Fibroblast of lung (primary cell): ENCODE measurements at regions not wholly inside any gene's neighbourhood (a gene's known extent, or its start where the extent isn't known, plus 50 kb on each side); places are given as distances from the start of the nearest gene placed in this dataset.

Source experiments
- DNase-seq, 2 donors: peaks; one replicate each; pipeline versions ENCODE4 v3.0.0 to v3.0.0-alpha.2; 2010; ENCODE audit warnings: low read depth in 2 of 2
- H2AFZ ChIP-seq: 2 replicates; pipeline ENCODE4 v1.5.1; 2012; ENCODE audit warnings: low read length, control low read depth, inconsistent platforms
- H3K27ac ChIP-seq: 2 replicates; pipeline ENCODE4 v1.5.1; 2011; ENCODE audit warnings: low read length, control low read depth; ENCODE audit not compliant: insufficient read depth
- H3K27me3 ChIP-seq: 2 replicates; pipeline ENCODE4 v1.5.1; 2011; ENCODE audit warnings: mild to moderate bottlenecking, low read length; ENCODE audit not compliant: control insufficient read depth, insufficient read depth
- H3K36me3 ChIP-seq: 2 replicates; pipeline ENCODE4 v1.5.1; 2011; ENCODE audit warnings: low read length; ENCODE audit not compliant: control insufficient read depth, insufficient read depth
- H3K4me1 ChIP-seq: 2 replicates; pipeline ENCODE4 v1.5.1; 2011; ENCODE audit warnings: low read length; ENCODE audit not compliant: control insufficient read depth, insufficient read depth; ENCODE audit errors: extremely low read depth
- H3K4me2 ChIP-seq: 2 replicates; pipeline ENCODE4 v1.5.1; 2011; ENCODE audit warnings: low read length, control low read depth; ENCODE audit not compliant: insufficient read depth; ENCODE audit errors: extremely low read depth
- H3K4me3 ChIP-seq, 4 experiments: fragments of 200-600 bp in 1 of 4; sonication (generic) in 1 of 4; replicated peaks in 1 of 4; 2 replicates each; pipeline ENCODE4 v1.5.1; 2011 to 2016; ENCODE audit warnings: low read length in 4 of 4, low read depth in 3 of 4, mild to moderate bottlenecking in 3 of 4, control low read depth in 2 of 4, inconsistent platforms in 1 of 4, mixed read lengths in 1 of 4; ENCODE audit not compliant: insufficient read depth in 1 of 4; ENCODE audit errors: control extremely low read depth in 1 of 4
- H3K79me2 ChIP-seq: 2 replicates; pipeline ENCODE4 v1.5.1; 2012; ENCODE audit warnings: mild to moderate bottlenecking, low read length, inconsistent platforms; ENCODE audit not compliant: control insufficient read depth, insufficient read depth
- H3K9ac ChIP-seq: 2 replicates; pipeline ENCODE4 v1.5.1; 2011; ENCODE audit warnings: mild to moderate bottlenecking, low read length, control low read depth; ENCODE audit not compliant: insufficient read depth
- H3K9me3 ChIP-seq: 2 replicates; pipeline ENCODE4 v1.5.1; 2012; ENCODE audit warnings: low read depth, low read length; ENCODE audit not compliant: control insufficient read depth, insufficient read depth
- H4K20me1 ChIP-seq: 2 replicates; pipeline ENCODE4 v1.5.1; 2011; ENCODE audit warnings: low read length; ENCODE audit not compliant: control insufficient read depth, insufficient read depth; ENCODE audit errors: extremely low read depth
- EZH2 ChIP-seq: IDR thresholded peaks from 2 replicates; pipeline ENCODE4 v1.5.1; 2012; ENCODE audit warnings: low read length, control low read depth, mild to moderate bottlenecking; ENCODE audit errors: missing control alignments
- TF ChIP-seq, protein P1 (sequence below), 2 donors: IDR thresholded peaks in 1 of 2; conservative IDR thresholded peaks in 1 of 2; 1 replicate in 1 of 2; 2 replicates in 1 of 2; pipeline ENCODE4 v1.5.1; 2011 to 2012; ENCODE audit warnings: low read length in 2 of 2, control low read depth in 1 of 2, inconsistent platforms in 1 of 2, low read depth in 1 of 2, mild to moderate bottlenecking in 1 of 2

DNA sequence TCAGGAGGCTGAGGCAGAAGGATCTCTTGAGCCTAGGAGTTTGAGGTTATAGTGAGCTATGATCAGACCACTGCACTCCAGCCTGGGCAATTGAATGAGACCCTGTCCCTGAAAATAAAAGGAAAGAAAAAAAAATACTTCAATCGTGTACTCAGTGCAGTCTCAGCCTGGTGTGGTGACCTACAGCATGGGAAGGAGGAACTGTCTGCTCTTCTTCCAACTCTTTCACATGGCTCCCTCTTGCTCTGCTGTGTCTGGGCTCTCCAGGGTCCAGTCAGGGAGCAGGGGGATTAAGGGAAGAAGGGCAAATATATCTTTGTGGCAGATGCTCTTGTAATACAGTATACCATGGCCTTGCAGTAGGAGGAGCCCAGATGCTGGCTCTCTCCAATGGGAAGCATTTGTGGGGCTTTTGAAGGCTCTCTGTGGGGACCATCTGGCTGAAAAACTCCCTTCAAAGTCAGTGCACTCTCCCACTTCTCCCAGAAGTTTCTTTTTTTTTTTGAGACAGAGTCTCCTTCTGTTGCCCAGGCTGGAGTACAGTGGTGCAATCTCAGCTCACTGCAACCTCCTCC is 76.6 kb upstream of the TMPO start:
- Histone ChIP-seq H3K4me3 (no peak overlapping the region), H2AFZ (no peak overlapping the region), H3K4me2 (no peak overlapping the region), H3K4me1 (peaks cover 7% of the 10 kb centered on the region), H4K20me1 (no peaks in the 10 kb centered on the region), H3K27me3 (no peaks in the 10 kb centered on the region), H3K27ac (no peak overlapping the region), H3K9ac (no peak overlapping the region), H3K79me2 (no peaks in the 10 kb centered on the region), H3K36me3 (no peaks in the 10 kb centered on the region), H3K9me3 (no peaks in the 10 kb centered on the region)
- TF ChIP-seq EZH2, result no peak
- TF ChIP-seq, protein P1, sequence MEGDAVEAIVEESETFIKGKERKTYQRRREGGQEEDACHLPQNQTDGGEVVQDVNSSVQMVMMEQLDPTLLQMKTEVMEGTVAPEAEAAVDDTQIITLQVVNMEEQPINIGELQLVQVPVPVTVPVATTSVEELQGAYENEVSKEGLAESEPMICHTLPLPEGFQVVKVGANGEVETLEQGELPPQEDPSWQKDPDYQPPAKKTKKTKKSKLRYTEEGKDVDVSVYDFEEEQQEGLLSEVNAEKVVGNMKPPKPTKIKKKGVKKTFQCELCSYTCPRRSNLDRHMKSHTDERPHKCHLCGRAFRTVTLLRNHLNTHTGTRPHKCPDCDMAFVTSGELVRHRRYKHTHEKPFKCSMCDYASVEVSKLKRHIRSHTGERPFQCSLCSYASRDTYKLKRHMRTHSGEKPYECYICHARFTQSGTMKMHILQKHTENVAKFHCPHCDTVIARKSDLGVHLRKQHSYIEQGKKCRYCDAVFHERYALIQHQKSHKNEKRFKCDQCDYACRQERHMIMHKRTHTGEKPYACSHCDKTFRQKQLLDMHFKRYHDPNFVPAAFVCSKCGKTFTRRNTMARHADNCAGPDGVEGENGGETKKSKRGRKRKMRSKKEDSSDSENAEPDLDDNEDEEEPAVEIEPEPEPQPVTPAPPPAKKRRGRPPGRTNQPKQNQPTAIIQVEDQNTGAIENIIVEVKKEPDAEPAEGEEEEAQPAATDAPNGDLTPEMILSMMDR (conservative IDR thresholded peaks at IDR 0.05 in 1 of 2, IDR thresholded peaks at IDR 0.05 in 1 of 2; ENCODE audit: low read depth in 1 of 2, low read length in 2 of 2), result no peak
- DNase-seq, result no peak

DNA sequence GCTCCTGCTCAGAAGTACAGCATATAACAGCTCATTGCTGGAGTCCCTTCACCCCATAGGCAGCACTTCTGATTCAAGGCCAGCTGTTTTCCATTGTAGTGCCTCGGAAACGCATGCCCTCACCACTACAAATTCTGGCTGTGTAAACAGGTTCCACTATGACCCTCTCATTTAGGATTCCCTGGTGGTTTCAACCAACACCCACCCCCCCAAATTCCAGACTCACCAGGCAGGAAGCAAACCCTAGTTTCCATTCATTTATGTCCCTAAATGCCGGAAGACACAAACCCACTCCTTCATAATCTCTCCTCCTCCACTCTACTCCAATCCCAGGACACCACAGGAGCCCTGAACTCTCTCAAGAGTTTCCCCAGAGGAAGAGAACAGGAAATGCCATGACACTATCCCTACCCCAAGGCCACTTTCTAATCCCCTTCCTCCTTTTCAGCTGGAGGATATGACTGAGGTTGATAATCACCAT is 75.9 kb upstream of the TMPO start:
- Histone ChIP-seq H3K9me3 (no peaks in the 10 kb centered on the region), H2AFZ (no peak overlapping the region), H3K4me1 (peaks cover 7% of the 10 kb centered on the region), H3K4me3 (no peak overlapping the region), H4K20me1 (no peaks in the 10 kb centered on the region), H3K36me3 (no peaks in the 10 kb centered on the region), H3K27me3 (no peaks in the 10 kb centered on the region), H3K27ac (no peak overlapping the region), H3K4me2 (no peak overlapping the region), H3K9ac (no peak overlapping the region), H3K79me2 (no peaks in the 10 kb centered on the region)
- TF ChIP-seq, protein P1 (conservative IDR thresholded peaks at IDR 0.05 in 1 of 2, IDR thresholded peaks at IDR 0.05 in 1 of 2; ENCODE audit: low read depth in 1 of 2, low read length in 2 of 2), result no peak
- TF ChIP-seq EZH2, result no peak
- peak in 1 of 2 donors; percentile 72 for DNase-seq

DNA sequence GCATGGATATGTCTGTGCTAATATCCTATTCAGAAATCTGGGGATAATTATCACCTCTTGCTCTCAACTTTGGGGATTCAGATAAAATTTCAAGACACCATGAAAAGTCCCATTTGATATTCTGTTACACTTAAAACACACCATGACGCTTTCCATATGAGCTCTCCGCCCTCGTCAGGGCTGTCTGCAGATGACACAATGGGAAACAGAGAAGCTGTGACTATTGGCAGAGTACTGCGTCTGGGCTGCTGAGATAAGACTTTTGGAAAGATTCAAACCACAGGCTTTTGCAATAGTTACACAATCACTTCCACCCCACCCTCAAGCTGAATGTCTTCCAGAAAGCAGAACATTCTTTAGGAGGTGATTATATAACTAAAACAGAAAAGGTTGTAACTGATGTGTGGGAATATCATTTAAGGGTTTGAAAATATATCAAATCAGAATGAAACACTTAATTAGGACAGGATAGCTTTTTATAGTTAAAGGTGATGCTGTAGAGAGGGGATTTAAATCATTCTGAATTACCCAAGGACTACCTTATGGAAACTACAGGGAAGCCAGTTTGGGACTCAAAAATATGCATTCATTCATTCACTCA is 75.3 kb upstream of the TMPO start:
- H3K9ac ChIP-seq, result no peak overlapping the region

More for the DNA sequence above, 75.3 kb upstream of the TMPO start:
- Histone ChIP-seq H2AFZ (no peak overlapping the region), H3K27ac (no peak overlapping the region), H3K4me3 (no peak overlapping the region), H3K9me3 (no peaks in the 10 kb centered on the region), H4K20me1 (no peaks in the 10 kb centered on the region), H3K27me3 (no peaks in the 10 kb centered on the region), H3K79me2 (no peaks in the 10 kb centered on the region), H3K4me1 (peaks cover 7% of the 10 kb centered on the region), H3K4me2 (no peak overlapping the region), H3K36me3 (no peaks in the 10 kb centered on the region)
- peak; percentile 94 to 98 for DNase-seq
- TF ChIP-seq EZH2, result no peak
- TF ChIP-seq, protein P1 (conservative IDR thresholded peaks at IDR 0.05 in 1 of 2, IDR thresholded peaks at IDR 0.05 in 1 of 2; ENCODE audit: low read depth in 1 of 2, low read length in 2 of 2), result no peak
